ENCODE measurements at regions not wholly inside any gene's neighbourhood (a gene's known extent, or its start where the extent isn't known, plus 50 kb on each side); places are given as distances from the start of the nearest gene placed in this dataset.

DNA sequence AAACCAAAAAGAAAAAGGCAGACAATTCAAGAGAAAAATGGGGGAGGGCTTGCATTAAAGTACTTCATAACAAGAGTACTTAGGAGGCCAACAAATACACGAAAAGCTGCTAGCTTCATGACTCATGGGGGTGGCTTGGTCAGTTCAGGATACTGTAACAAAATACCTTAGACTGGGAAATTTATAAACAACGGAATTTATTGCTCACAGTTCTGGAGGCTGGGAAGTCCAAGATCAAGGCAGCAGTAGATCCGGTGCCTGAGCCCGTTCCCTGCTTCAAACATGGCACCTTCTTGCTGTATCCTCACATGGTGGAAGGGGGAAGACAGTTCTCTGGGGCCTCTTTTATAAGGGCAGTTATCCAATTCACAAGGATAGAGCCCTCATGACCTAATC is 111.4 kb downstream of the C9orf50 start:
- TF ChIP-seq POLR2A (IDR thresholded peaks at IDR 0.05) (no peak), POLR2AphosphoS5 (IDR thresholded peaks at IDR 0.05) (no peak)
- TF ChIP-seq, protein P1, sequence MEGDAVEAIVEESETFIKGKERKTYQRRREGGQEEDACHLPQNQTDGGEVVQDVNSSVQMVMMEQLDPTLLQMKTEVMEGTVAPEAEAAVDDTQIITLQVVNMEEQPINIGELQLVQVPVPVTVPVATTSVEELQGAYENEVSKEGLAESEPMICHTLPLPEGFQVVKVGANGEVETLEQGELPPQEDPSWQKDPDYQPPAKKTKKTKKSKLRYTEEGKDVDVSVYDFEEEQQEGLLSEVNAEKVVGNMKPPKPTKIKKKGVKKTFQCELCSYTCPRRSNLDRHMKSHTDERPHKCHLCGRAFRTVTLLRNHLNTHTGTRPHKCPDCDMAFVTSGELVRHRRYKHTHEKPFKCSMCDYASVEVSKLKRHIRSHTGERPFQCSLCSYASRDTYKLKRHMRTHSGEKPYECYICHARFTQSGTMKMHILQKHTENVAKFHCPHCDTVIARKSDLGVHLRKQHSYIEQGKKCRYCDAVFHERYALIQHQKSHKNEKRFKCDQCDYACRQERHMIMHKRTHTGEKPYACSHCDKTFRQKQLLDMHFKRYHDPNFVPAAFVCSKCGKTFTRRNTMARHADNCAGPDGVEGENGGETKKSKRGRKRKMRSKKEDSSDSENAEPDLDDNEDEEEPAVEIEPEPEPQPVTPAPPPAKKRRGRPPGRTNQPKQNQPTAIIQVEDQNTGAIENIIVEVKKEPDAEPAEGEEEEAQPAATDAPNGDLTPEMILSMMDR (IDR thresholded peaks at IDR 0.05 in 8 of 11, conservative IDR thresholded peaks at IDR 0.05 in 3 of 11), result no peak
- peaks cover 0 to 9% (median 0%) of the 10 kb centered on the region in 6 donors for H3K36me3 ChIP-seq
- no peak for DNase-seq
- H3K4me3 ChIP-seq, result no peak overlapping the region
- no peak overlapping the region for H3K27ac ChIP-seq
- H3K9me3 ChIP-seq, result peaks cover 3 to 25% (median 19%) of the 10 kb centered on the region in 8 donors
- H3K4me1 ChIP-seq, result no peaks in the 10 kb centered on the region
- H3K27me3 ChIP-seq (replicated peaks in 1 of 7), result no peaks in the 10 kb centered on the region
- intact Hi-C loops (cut with DNase I; ENCODE audit: low total_unique reads), result no loop called here
- 74 to 89% (median 81%) methylated on average over 4 of the region's 4 CpGs for WGBS, 5 donors

GRCh38 chr9:129507805-129508204 is 113.1 kb downstream of the C9orf50 start:
- intact Hi-C loops (cut with DNase I; ENCODE audit: low total_unique reads), result no loop called here
- WGBS, 5 donors, result 90 to 96% (median 94%) methylated on average over 5 of the region's 5 CpGs

GRCh38 chr9:129506892-129507291 is 114.0 kb downstream of the C9orf50 start:
- H3K27me3 ChIP-seq (replicated peaks in 1 of 7), result no peaks in the 10 kb centered on the region
- TF ChIP-seq POLR2AphosphoS5 (IDR thresholded peaks at IDR 0.05) (no peak), POLR2A (IDR thresholded peaks at IDR 0.05) (no peak)
- TF ChIP-seq, protein P1 (IDR thresholded peaks at IDR 0.05 in 8 of 11, conservative IDR thresholded peaks at IDR 0.05 in 3 of 11), result no peak
- no peaks in the 10 kb centered on the region for H3K4me1 ChIP-seq
- peak; percentile 13 for DNase-seq
- 73 to 85% (median 79%) methylated on average over 6 of the region's 6 CpGs for WGBS, 5 donors
- H3K36me3 ChIP-seq, result peaks cover 0 to 25% (median 7%) of the 10 kb centered on the region in 6 donors
- H3K9me3 ChIP-seq, result no peaks in the 10 kb centered on the region
- H3K27ac ChIP-seq, result no peak overlapping the region
- intact Hi-C loops (cut with DNase I; ENCODE audit: low total_unique reads), result no loop called here
- no peak overlapping the region for H3K4me3 ChIP-seq

More at GRCh38 chr9:129507805-129508204, 113.1 kb downstream of the C9orf50 start:
- no peak overlapping the region for H3K27ac ChIP-seq
- H3K36me3 ChIP-seq, result peaks cover 0 to 23% (median 7%) of the 10 kb centered on the region in 6 donors
- TF ChIP-seq POLR2AphosphoS5 (IDR thresholded peaks at IDR 0.05) (no peak), POLR2A (IDR thresholded peaks at IDR 0.05) (no peak)
- TF ChIP-seq, protein P1 (IDR thresholded peaks at IDR 0.05 in 8 of 11, conservative IDR thresholded peaks at IDR 0.05 in 3 of 11), result no peak
- H3K27me3 ChIP-seq (replicated peaks in 1 of 7), result no peaks in the 10 kb centered on the region
- no peaks in the 10 kb centered on the region for H3K4me1 ChIP-seq
- DNase-seq, result no peak
- no peak overlapping the region for H3K4me3 ChIP-seq
- peaks cover 0 to 8% (median 2%) of the 10 kb centered on the region in 8 donors for H3K9me3 ChIP-seq

GRCh38 chr9:129506041-129506440 is 114.9 kb downstream of the C9orf50 start:
- WGBS, 5 donors, result 93 to 97% (median 96%) methylated on average over 13 of the region's 13 CpGs
- intact Hi-C loops (cut with DNase I; ENCODE audit: low total_unique reads), result no loop called here
- Histone ChIP-seq H3K36me3 (peaks cover 0 to 25% (median 7%) of the 10 kb centered on the region in 6 donors), H3K27me3 (replicated peaks in 1 of 7) (no peaks in the 10 kb centered on the region), H3K27ac (no peak overlapping the region), H3K9me3 (no peaks in the 10 kb centered on the region), H3K4me3 (no peak overlapping the region), H3K4me1 (no peaks in the 10 kb centered on the region)
- no peak for TF ChIP-seq POLR2AphosphoS5 (IDR thresholded peaks at IDR 0.05)
- TF ChIP-seq POLR2A (IDR thresholded peaks at IDR 0.05), result no peak
- TF ChIP-seq, protein P1 (IDR thresholded peaks at IDR 0.05 in 8 of 11, conservative IDR thresholded peaks at IDR 0.05 in 3 of 11), result no peak
- DNase-seq, result peak; percentile 22
